MV-4-11 (cell line): ENCODE measurements at regions not wholly inside any gene's neighbourhood (a gene's known extent, or its start where the extent isn't known, plus 50 kb on each side); places are given as distances from the start of the nearest gene placed in this dataset.

ENCODE experiments used
- DNase-seq: peaks from one replicate; lab custom pipeline; 2025; lab: John Stamatoyannopoulos, UW

DNA sequence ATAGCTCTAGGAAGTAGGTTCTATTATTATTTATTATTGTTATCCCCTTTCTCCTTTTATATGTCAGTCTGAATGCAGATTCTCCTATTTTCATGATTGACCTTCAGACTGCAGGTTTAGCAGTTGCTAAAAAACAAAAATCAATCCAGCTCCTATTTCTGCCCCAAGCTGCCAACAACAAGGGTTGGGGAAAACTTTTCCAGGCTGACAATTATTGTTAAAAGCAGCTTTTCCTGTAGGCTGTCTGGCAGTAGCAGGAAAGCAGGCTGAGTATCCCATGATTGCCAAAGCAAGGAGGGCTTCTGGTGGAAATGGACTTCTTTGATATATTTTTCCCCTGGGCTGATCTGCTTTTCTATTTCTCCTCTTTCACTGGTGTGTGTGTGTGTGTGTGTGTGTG lies 78.0 kb upstream of the CTLA4 start:
- no peak for DNase-seq

DNA sequence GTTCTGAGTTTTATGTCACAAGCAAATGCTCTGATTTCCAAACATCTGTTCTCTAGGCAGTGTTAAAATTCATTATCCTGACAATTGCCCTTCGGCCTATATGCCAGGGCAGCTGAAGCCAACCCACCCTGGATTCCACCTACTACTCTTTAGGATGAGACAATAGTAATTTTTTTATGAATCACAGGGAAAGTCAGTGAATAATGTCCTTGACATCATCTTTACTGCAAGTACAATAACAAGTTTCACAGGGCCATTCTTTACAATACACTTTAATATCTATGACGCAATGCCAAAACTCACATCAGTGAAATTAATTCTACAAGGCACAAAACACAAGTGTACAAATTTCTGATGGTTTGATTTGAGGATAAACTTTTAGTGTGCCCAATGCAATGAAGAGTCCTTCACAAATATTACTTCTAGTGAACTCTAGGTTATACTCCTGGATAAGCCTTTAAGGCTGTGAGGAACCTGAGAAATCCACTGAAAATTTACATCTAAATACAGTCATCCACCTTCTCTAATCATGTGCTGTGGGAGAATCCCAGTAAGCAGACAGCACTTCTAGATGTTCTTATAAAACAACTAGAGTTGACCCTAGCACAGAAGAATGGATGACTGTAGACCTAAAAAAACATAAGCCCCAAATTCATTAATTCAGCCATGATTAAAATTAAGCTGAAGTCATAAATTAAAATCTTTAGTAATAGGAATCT lies 77.3 kb upstream of the CTLA4 start:
- no peak for DNase-seq

DNA sequence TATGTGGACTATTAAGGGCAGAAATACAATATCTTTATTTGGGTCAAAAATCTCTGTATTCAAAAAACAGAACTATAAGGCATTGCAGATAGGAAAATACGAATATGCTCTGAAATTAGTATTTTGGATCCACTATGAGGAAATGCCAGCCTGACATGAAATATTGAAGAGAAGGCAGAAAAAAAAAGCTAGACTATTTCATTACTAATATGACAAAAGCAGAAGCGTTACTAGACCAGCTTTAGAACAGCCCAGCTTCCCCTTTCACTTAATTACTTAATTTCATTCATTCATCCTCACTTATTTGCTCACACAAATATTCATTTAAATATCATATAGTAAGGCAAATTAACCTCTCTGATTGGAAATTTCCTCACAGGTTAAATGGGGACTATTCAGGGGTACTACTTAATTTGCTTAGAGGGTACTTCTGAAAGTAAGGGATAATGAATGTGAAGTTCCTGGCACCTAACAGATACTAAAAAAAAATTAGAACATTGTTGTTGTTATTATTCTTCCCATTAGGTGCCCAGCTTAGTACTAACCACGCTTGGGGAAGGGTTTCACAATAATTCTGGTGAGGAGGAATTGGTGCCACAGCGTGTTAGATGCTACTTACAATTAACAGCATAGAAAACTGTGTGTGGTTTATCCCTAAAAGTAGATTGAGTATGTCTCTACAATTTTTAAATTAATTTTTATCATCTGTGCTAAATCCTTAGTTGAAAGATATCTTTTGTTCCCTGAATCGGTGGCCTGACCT lies 71.1 kb upstream of the CTLA4 start:
- peak; percentile 83 for DNase-seq

DNA sequence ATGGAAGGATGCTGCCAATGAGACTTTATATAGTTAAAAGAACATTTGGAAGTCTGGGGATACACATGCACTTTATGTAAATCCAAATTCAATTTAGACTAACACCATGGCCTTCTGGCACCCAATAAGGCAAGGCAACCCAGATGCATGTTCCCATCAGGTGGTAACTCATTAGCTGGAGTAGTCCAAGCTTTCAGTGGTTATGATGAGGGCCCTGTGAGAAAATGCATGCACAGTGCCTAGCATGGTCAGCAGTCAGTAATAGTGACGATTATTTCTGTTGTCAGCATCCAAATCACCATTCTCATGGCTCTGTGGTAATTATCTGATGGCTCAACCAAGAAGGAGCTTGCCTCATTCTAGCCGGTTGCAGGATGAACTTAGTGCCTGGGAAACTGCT lies 70.3 kb upstream of the CTLA4 start:
- DNase-seq, result no peak

DNA sequence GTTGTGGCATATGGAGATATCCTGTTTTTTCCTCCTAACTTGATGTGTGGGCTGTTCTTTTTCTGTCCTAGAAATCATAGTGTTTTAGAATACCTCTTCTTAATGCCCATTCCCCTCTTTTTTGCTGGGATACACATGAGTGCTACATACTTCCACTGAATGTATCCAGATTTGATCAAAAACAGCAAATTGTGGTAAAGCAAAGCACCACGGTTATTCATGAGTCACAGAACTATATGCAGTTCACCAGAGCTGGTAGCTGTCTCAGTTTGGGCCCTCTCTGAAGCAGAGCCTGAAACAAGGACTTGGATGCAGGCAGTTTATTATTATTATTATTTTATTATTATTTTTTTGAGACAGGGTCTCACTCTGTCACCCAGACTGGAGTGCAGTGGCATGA lies 69.9 kb upstream of the CTLA4 start:
- no peak for DNase-seq

DNA sequence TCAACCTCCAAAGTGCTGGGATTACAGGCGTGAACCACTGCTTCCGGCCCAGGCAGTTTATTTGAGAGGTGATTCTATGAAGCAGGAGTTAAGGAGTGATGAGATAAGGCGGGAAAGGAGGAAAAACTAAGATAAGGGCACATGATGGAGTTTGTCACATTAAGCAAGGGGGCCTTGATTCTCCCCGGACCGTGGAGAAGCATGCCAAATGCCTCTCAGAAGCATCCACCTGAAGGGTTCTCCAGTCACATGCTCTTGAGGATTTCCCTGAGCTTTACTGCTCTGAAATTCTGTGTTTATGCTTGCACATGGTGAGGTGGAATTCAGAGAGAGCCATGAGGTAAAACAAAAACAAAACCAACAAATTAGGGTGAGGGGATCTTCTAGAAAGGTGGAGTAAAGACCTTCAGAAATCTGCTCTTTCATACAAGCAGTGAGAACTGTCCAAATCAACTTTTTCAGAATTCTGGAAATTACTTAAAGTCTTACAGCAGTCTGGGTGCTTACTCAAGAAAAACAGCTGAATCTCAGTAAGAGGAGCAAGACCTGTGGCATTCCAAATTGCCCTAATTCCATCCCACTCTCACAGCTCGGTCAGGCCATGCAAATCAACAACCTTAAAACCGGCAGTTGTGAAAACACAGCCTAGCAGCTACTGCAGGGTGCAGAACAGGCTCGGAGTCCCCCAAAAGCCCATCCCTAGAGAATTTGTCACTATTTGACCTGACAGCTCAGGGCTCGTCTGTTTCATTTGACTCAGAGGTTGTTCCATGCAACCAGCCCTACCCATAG lies 69.1 kb upstream of the CTLA4 start:
- no peak for DNase-seq

DNA sequence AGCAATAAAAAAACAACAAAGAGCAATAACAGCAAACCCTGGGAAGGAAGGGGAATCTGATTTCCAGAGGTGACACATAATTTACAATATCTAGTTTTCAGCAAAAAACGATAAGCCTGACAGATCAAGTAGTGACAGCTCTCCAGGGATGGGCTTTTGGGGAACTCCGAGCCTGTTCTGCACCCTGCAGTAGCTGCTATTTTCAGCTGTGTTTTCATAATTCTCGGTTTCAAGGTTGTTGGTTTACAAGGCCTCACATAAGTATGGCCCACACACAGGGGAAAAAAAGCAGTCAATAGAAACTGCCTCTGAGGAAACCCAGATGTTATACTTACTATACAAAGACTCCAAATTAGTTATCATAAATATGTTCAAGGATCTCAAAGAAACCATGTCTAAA lies 67.7 kb upstream of the CTLA4 start:
- DNase-seq, result peak; percentile 47

DNA sequence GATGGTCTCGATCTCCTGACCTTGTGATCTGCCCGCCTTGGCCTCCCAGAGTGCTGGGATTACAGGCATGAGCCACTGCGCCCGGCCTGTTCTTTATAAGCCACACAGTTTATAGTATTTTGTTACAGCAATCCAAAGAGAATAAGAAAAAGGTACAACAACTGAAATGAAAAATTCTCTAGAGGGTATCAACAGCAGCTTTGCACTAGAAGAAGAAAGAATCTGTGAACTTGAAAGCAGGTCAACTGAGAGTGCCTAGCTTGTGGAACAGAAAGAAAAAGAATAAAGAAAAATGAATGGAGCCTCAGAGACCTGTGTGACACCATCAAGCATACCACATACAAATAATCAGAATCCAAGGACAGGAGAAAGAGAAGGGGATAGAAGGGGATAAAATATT lies 66.8 kb upstream of the CTLA4 start:
- no peak for DNase-seq

DNA sequence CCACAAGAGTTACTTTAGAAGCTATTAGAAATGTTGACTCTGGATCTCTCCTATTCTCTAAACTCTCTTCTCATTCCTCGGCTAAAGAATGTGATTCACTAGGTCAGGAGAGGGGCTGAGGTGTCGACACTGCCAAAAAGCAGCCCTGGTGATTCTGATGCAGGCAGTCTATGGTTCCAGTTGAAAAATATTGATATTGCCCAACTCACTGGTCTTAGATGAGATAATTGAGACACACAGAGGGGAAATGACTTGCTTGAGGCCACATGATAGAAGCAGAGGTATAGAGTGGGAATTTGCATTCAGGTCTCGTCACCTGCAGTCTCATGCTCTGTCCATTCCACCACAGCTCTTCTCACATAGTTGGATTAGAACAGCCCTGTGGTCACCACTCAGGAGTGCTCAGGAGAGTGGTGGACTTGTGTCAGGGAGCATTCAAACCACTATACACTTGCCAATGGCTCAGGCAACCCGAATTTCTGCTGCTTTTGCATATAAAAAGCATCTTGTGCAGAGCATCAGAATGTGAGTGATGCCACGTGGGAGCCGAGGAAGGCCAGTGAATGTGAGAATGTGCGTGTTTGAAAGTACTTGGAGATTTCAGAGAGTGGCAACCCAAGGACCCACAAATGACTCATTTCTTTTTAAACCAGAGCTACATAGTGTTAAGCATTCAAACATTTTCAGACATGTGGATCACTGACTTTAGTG lies 65.1 kb upstream of the CTLA4 start:
- peak; percentile 72 for DNase-seq

DNA sequence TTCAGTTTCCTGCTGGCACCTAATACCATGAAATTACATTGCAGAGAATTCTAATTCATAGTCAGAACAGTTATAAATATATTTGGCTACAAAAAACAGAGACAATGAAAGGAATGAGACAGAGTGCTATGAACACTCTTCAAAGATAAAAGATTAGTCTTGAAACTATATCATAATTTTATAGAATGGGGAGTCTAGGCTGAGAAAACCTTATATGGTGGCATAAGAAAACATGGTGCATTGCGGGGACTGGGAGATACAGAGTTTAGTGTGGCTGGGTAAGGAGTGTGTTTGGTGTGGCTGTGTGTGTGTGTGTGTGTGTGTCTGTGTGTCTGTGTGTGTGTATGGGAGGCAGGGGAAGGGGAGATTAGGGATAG lies 64.5 kb upstream of the CTLA4 start:
- no peak for DNase-seq

DNA sequence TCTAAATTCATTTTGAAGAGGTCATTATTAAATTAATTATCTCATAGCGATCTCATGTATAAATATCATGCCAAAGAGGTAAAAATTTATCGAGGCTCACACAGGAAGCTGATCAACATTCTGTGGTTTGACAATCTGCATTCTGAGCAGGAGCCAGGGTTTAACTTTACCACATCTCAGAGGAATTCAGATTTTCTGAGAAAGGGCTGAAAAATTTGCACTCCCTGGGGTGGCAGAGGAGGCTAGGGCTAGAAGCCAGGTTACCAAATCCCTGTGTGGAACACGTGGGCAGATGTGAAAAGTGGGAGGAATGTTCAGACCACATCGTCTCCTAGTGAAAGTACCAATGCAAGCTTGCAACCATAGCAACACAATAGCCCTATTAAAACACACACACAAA lies 63.5 kb upstream of the CTLA4 start:
- peak; percentile 25 for DNase-seq

DNA sequence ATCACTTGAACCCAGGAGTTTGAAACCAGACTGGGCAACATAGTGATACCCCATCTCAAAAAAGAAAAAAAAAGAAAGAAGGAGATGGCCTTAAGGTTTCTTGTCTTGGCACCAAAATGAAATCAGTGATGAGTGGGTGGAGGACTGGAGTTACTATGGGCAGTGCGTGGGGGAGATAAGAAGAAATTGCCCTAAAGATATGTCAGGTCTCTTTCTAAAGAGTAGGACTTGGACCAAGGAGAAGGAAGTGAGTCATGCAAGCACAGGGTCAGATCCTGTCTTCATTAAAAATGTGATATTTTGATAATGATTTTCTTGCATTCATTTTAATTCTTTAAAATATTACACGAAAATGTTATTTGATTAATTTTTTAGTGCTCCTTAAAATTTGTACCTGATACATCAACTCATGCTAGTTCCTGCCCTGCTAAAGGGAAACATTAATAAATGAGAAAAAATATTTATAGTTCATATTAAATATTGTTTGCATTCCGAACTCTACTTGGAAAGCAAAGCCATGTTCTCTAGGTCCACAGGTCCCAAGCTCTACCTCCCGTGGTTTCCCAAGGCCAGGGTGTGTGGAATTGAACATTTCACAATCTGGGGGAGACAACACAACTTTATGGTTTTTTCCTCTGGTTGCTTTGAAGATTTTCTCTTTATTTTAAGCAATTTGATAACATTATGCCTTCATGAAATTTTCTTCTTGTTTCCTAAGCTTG lies 62.6 kb upstream of the CTLA4 start:
- no peak for DNase-seq

DNA sequence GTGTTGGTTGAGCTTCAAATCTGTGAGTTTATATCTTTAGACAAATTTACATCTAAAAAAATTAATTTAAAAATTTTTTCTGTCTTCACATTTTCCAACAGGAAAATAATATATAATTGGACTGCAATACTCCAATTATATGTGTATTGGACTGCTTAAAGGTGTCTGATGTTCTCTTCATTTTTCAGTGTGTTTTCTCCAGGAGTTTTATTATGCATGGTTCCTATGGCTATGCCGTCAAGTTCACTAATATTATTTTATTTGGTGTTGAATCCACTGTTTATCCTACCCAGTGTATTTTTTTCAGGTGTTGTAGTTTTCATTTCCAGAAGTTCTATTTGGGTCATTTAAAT lies 62.1 kb upstream of the CTLA4 start:
- no peak for DNase-seq

DNA sequence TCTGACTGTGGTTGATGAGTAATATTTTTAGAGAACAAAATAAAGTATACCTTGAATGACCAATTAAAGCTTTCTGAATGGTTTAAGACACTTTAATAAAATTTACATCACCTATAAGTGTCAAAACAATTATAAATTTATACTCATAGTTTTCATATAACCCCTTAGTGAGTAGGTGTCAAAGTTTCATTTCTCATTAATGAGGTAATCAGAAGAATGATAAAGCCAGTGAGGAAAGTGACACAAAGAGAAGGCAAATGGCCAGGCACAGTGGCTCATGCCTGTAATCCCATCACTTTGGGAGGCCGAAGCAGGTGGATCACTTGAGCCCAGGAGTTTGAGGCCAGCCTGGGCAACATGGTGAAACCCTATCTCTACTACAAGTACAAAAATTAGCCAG lies 60.8 kb upstream of the CTLA4 start:
- DNase-seq, result no peak

DNA sequence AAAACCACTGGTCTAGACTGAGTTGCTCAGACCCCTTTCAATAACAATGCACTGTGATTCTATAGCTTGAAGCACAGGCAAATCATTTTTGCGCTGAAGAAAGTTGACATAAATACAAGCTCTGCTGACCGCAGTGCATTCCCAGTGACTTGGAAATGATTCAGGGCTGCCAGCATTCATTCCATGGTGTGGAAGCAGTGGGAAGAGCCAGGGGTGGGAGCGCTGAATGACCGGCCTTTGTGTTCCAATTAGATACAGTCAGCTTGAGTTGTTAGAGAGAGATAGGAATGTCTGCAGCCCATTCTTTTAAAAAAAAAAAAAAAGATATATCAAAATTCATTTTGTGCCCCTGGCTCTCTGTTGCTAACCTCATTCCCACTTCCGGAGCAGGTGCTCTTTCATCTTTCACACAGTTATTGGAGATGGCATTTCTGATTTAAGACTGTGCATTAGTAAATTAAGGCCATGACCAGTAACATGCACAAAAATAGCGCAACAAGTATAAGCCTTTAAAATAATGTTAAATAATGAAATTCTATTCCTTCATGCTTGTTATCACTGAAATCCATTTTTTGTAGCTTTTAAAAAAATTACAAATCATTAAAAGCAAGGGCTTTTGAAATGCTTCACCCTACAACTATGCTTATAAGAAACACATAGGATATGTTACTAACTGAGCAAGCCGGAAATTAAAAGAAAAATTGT lies 59.4 kb upstream of the CTLA4 start:
- no peak for DNase-seq

DNA sequence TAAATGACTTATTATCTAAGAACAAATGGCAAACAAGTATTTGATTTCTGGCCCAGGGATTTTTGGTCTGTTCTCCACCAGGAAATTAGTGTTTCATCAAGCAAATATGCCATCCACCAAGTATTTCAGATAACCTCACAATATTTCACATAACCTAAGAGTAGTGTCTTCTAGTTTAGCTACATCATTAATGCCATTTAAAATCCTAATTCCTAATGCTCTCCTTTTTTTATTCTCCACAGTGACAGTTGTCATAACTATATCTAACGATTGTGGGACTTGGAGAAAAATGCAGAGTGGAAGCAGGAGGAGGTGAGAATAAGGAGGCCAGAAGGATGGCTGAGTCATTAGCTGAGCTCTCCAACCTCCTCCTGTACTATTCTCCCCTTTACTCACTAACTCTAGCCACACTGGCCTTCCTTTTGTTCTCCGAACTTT lies 58.5 kb upstream of the CTLA4 start:
- DNase-seq, result no peak

DNA sequence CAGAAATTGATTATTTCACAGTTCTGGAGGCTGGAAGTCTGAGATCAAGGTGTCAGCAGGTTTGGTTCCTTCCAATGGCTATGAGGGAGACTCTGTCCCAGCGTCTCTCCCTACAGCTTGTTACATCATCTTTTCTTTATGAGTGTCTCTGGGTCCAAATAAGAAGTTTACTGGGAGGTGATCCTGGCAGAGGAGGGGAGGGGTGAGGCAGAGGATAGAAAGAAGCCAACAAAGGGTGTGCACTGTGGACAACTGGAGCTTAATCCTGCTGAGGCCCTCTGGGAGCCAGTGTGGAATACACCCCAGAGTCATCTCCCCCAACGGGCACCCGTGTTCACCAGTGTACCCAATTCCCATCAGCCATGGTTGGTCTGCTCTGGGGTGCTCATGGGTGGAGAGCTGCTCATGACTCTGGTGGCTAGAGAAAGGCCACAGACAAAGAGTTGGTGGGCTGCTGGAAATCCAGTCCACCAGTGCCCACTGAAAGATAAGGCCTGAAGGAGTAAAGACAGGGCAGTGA lies 57.5 kb upstream of the CTLA4 start:
- DNase-seq, result no peak

DNA sequence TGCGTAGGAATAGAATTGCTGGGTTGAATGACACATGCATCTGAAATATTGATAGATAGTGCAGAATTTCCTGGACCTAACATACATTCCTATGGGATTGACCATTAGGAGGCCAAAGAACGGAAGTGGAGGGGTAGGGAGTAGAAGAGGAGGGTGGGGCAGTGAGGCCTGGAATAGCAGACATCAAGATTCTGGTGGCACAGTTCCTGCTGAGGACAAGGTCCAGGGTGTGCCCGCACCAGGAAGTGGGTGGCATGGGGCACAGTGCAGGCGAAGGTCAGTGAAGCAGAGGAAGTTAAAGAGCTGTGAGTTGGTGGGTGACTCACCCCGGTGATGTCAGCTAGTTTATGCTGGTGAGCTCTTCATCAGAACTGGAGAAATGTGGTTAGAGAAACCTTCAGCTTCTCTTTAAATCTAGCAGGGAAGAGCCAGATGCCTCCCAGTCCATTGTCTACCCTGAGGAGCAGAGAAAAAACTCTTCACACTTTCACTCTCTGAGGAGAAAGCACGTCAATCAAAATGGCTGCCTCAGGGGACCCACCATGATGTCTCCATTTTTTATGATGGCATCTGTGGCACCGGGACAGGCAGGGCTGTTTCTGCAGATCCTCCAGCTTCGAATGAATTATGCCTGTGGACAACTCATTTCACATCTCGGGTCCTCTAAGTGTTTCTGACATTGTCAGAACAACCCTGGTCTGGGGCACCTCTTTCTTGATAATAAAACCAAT lies 55.9 kb upstream of the CTLA4 start:
- DNase-seq, result peak; percentile 97

DNA sequence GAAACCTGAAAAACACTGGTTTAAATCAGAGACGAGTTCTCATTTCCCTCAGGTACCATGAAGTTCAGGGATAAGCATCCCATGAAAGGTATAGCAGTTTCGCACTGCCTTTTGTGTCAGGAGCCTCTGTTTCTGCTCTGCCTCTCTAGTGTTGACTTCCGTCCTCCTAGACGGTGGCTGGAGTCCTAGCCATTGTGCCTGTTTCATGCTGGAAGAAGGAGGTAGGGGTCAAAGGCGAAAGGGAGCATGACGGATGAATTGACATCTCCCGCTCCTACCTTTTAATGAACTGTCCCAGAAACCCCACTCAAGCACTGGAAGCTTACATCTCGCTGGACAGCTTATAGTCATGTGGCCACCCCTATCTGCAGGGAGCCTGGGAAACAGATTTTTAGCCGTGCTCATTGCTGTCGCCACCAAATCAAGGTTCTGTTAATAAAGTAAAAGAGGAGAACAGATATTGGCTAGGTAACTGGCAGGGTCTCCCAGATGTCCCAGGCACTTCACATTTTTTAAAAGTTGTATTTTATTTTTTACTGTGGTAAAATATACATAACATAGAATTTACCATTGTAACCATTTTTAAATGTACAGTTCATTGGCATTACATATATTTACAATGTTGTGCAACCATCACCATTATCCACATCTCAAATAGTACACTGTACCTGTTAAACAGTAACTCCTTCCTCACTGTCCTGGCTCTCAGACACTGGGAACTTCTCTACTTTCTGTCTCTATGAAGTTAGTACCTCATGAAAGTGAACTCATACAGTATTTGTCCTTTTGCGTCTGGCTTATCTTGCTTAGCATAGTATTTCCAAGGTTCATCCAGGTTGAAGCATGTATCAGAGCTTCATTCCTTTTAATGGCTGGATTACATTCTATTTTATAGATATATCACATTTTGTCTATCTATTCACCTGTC lies 55.0 kb upstream of the CTLA4 start:
- DNase-seq, result no peak
